GM12872 (cell line): ENCODE measurements at regions not wholly inside any gene's neighbourhood (a gene's known extent, or its start where the extent isn't known, plus 50 kb on each side); places are given as distances from the start of the nearest gene placed in this dataset.

Experiments used
- CTCF ChIP-seq: IDR thresholded peaks from 3 replicates; pipeline ENCODE4 v1.5.1; 2011; ENCODE audit warnings: low read depth, mild to moderate bottlenecking, low read length, moderate library complexity; ENCODE audit not compliant: insufficient read depth

DNA sequence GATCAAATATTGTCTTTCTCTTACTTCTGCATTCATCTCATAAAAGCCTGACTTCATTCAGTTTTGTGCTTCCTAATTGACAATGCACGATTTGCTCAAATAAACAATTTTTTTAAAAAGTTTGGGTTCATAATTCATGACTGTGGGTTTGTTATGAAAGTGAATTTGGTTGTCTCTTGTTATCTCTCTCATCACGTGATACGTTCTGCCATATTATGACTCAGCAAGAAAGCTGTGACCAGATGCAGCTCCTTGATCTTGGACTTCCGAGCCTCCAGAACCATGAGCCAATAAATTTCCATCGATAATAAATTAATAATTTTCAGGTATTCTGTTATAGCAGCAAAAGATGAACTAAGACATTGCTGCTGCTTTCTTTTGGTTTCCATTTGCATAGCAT is 156.5 kb upstream of the LRATD1 start:
- TF ChIP-seq CTCF, result no peak

DNA sequence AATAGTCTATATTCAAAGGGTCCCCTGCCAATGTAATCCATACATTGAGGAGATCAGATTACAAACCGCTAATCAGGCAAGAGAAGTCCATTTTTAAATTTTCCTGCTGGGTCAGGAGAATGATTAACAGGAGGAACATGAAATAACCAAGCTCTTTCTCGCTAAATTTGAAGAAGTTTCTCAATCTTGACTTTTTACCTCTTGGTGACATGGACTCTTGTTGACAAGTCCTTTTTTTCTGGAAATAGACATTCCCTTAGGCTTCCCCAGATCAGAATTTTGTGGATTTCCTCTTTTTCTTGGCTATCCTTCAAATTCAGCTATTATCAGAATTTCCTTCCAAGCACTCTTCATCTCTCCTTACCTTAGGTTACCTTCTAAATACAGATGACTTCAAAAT is 153.0 kb upstream of the LRATD1 start:
- TF ChIP-seq CTCF, result no peak

DNA sequence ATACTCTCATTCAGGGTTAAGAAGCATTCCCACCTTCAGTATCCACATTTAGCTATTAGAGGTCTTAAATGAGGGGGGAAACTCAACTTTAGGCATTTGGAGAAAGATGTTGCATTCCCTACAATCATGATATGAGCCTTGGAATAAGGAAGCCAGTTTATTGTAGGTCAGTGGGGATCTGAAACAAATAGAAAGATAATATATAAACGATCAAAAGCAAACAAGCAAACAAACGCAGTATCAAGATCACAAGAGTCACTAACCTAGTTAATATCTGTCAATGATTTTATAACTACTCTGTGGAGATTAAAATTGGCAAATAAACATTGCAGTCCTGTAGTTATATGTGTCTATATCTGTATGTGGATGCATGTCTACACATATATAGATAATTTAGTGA is 152.4 kb upstream of the LRATD1 start:
- TF ChIP-seq CTCF, result no peak

- TF ChIP-seq CTCF, result no peak
Measured at GRCh38 chr2:14480906-14481305, 151.6 kb upstream of the LRATD1 start.

GRCh38 chr2:14492920-14493503 is 139.5 kb upstream of the LRATD1 start:
- no peak for TF ChIP-seq CTCF

DNA sequence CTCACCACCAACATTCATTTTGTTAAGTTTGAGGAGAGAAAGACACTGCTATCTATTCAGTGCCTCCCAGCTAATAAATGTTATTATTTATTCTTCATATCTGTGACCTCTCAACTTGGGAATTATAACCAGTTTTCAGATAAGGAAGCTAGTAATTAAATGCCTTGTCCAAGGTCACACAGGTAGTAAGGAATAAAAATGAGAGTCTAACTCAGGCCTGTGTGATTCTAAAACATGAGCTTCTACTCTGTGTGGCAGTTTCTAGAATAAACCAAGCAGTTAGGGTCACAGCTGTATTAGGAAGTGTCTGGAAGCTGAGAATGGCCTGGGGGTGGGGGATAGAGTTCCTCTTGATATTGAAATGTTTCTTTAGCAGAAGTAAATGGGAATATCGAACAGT is 137.8 kb upstream of the LRATD1 start:
- no peak for TF ChIP-seq CTCF

DNA sequence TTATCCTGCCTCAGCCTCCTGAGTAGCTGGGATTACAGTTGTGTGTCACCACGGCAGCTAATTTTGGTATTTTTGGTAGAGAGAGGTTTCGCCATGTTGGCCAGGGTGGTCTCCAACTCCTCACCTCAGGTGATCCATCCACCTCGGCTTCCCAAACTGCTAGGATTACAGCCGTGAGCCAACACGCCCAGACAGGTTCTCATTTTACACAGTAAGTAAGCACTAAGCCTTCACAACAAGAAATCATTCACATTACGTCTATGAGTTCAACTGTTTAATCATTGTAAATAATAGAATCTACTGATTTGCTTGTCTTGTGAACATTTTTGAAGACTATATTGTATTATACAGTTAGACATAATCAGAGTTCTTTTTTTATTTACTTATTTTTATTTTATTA is 131.5 kb upstream of the LRATD1 start:
- TF ChIP-seq CTCF, result no peak

DNA sequence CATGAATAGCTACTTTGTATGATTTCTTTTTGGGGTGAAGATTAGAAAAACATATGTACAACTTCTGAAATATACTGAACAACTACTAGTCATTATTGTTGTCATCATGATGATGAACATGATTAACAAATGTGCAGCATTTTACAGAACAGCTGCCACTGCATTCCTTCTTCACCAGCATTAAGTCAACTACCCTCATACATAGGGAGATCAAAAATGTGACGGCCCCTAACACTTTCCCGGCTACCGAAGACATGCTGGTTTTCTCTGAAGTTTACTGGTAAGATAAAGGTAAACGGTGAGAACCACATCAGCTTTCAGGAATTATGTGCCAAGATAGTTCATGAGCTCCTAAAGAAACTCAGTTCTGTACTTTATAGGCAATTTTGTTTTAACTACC is 121.0 kb upstream of the LRATD1 start:
- no peak for TF ChIP-seq CTCF
